Progenitor cell of endocrine pancreas (in vitro differentiated cells): ENCODE measurements at regions not wholly inside any gene's neighbourhood (a gene's known extent, or its start where the extent isn't known, plus 50 kb on each side); places are given as distances from the start of the nearest gene placed in this dataset.
"Not testable (repeated sequence)": the region's sequence is repeated elsewhere in the genome, so short reads cannot be mapped to it uniquely, and the experiment has no call there.

Experiments used
- DNase-seq: peaks from one replicate; pipeline ENCODE4 v3.0.0; 2021; ENCODE audit warnings: low spot score; ENCODE audit not compliant: unreplicated experiment
- H3K27ac Mint-ChIP-seq: 2 replicates; pipeline ENCODE4 v1.8.0; 2021; ENCODE audit warnings: mild to moderate bottlenecking, moderate library complexity, mixed read lengths
- H3K27me3 Mint-ChIP-seq: 2 replicates; pipeline ENCODE4 v1.8.0; 2021; ENCODE audit warnings: mixed read lengths
- H3K36me3 Mint-ChIP-seq: 2 replicates; pipeline ENCODE4 v1.8.0; 2022; ENCODE audit warnings: mixed read lengths; ENCODE audit not compliant: insufficient read depth
- H3K4me1 Mint-ChIP-seq: 2 replicates; pipeline ENCODE4 v1.8.0; 2021; ENCODE audit warnings: low read depth, mixed read lengths
- H3K4me3 Mint-ChIP-seq: 2 replicates; pipeline ENCODE4 v1.8.0; 2021; ENCODE audit warnings: low read depth, mild to moderate bottlenecking, moderate library complexity, mixed read lengths
- H3K9me3 Mint-ChIP-seq: 2 replicates; pipeline ENCODE4 v1.8.0; 2021; ENCODE audit warnings: low read depth, mixed read lengths
- CTCF ChIP-seq: fragments of 200-600 bp; sonication (generic); IDR thresholded peaks from one replicate; pipeline ENCODE4 v1.5.0; 2021; ENCODE audit warnings: antibody characterized with exemption, mild to moderate bottlenecking; ENCODE audit not compliant: unreplicated experiment

GRCh38 chr17:62139141-62139540, 74.1 kb upstream of the MED13 start:
- Mint-ChIP-seq H3K4me1 (peaks cover 2% of the 10 kb centered on the region), H3K27ac (no peak overlapping the region), H3K36me3 (peaks cover 5% of the 10 kb centered on the region), H3K9me3 (peaks cover 16% of the 10 kb centered on the region), H3K4me3 (no peak overlapping the region), H3K27me3 (no peaks in the 10 kb centered on the region)
- DNase-seq = no peak
- TF ChIP-seq CTCF = no peak

GRCh38 chr17:62138676-62139121, 73.6 kb upstream of the MED13 start:
- H3K27ac Mint-ChIP-seq, DNase-seq, H3K36me3 Mint-ChIP-seq, H3K27me3 Mint-ChIP-seq, H3K4me3 Mint-ChIP-seq, H3K4me1 Mint-ChIP-seq: not testable (repeated sequence)
- peaks cover 15% of the 10 kb centered on the region for H3K9me3 Mint-ChIP-seq

- H3K4me3 Mint-ChIP-seq, DNase-seq, H3K27me3 Mint-ChIP-seq, H3K4me1 Mint-ChIP-seq, H3K36me3 Mint-ChIP-seq, H3K27ac Mint-ChIP-seq: not testable (repeated sequence)
- H3K9me3 Mint-ChIP-seq = peaks cover 12% of the 10 kb centered on the region
Measured at GRCh38 chr17:62137734-62138624, 72.9 kb upstream of the MED13 start.

- DNase-seq, H3K9me3 Mint-ChIP-seq, H3K36me3 Mint-ChIP-seq, H3K27ac Mint-ChIP-seq, H3K27me3 Mint-ChIP-seq, H3K4me1 Mint-ChIP-seq, H3K4me3 Mint-ChIP-seq: not testable (repeated sequence)
Measured at GRCh38 chr17:62137013-62137733, 72.1 kb upstream of the MED13 start.

GRCh38 chr17:62135742-62136141, 70.7 kb upstream of the MED13 start:
- Mint-ChIP-seq H3K9me3 (peaks cover 3% of the 10 kb centered on the region), H3K4me3 (no peak overlapping the region), H3K27ac (no peak overlapping the region), H3K36me3 (peaks cover 2% of the 10 kb centered on the region), H3K4me1 (no peaks in the 10 kb centered on the region), H3K27me3 (no peaks in the 10 kb centered on the region)
- TF ChIP-seq CTCF = no peak
- DNase-seq = no peak

- H3K27ac Mint-ChIP-seq, H3K36me3 Mint-ChIP-seq, H3K27me3 Mint-ChIP-seq, DNase-seq, H3K9me3 Mint-ChIP-seq, H3K4me1 Mint-ChIP-seq, H3K4me3 Mint-ChIP-seq: not testable (repeated sequence)
Measured at GRCh38 chr17:62135096-62135495, 70.0 kb upstream of the MED13 start.

GRCh38 chr17:62134397-62134796, 69.3 kb upstream of the MED13 start:
- H3K4me3 Mint-ChIP-seq = no peak overlapping the region
- H3K36me3 Mint-ChIP-seq = no peaks in the 10 kb centered on the region
- H3K27me3 Mint-ChIP-seq = no peaks in the 10 kb centered on the region

GRCh38 chr17:62131271-62131670, 66.2 kb upstream of the MED13 start:
- not testable (repeated sequence) for DNase-seq, H3K36me3 Mint-ChIP-seq, H3K27me3 Mint-ChIP-seq, H3K4me3 Mint-ChIP-seq, H3K4me1 Mint-ChIP-seq, H3K27ac Mint-ChIP-seq, H3K9me3 Mint-ChIP-seq

More at GRCh38 chr17:62134397-62134796, 69.3 kb upstream of the MED13 start:
- TF ChIP-seq CTCF = no peak
- DNase-seq = no peak
- no peaks in the 10 kb centered on the region for H3K4me1 Mint-ChIP-seq
- H3K27ac Mint-ChIP-seq = no peak overlapping the region
- H3K9me3 Mint-ChIP-seq = no peaks in the 10 kb centered on the region
